ENCODE measurements at regions not wholly inside any gene's neighbourhood (a gene's known extent, or its start where the extent isn't known, plus 50 kb on each side); places are given as distances from the start of the nearest gene placed in this dataset.

DNA sequence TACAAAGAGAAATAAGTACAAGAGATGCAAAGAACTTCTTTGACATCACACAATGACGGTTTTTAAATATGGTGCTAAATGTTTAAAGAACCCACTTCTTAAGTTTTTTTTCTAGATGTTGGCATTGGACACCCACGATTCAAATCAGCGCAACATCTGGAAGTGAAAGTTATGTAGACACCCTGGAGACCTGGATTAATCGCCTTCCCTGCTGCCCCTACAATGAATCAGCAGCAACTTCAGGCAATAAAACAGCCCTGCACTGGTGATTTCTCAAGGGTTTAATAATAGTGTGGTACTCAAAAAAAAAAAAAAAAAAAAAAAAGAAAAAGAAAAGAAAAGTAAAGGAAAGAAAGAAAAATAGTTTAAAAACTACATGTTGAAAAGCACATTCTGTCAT, 248.3 kb downstream of the NUF2 start:
- Mint-ChIP-seq H3K4me3 (ENCODE audit: unreplicated experiment) (no peak overlapping the region), H3K4me1 (ENCODE audit: low read depth, unreplicated experiment) (peaks cover 13% of the 10 kb centered on the region), H3K36me3 (ENCODE audit: unreplicated experiment) (no peaks in the 10 kb centered on the region), H3K27me3 (ENCODE audit: unreplicated experiment) (peaks cover 3% of the 10 kb centered on the region), H3K9me3 (ENCODE audit: unreplicated experiment) (peaks cover 2% of the 10 kb centered on the region), H3K27ac (ENCODE audit: unreplicated experiment) (no peak overlapping the region)
- TF ChIP-seq, protein P1, sequence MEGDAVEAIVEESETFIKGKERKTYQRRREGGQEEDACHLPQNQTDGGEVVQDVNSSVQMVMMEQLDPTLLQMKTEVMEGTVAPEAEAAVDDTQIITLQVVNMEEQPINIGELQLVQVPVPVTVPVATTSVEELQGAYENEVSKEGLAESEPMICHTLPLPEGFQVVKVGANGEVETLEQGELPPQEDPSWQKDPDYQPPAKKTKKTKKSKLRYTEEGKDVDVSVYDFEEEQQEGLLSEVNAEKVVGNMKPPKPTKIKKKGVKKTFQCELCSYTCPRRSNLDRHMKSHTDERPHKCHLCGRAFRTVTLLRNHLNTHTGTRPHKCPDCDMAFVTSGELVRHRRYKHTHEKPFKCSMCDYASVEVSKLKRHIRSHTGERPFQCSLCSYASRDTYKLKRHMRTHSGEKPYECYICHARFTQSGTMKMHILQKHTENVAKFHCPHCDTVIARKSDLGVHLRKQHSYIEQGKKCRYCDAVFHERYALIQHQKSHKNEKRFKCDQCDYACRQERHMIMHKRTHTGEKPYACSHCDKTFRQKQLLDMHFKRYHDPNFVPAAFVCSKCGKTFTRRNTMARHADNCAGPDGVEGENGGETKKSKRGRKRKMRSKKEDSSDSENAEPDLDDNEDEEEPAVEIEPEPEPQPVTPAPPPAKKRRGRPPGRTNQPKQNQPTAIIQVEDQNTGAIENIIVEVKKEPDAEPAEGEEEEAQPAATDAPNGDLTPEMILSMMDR (IDR thresholded peaks at IDR 0.05; ENCODE audit: partially characterized antibody, unreplicated experiment), result no peak
- DNase-seq, result no peak

- no peaks in the 10 kb centered on the region for H3K9me3 Mint-ChIP-seq (ENCODE audit: unreplicated experiment)
- no peaks in the 10 kb centered on the region for H3K27me3 Mint-ChIP-seq (ENCODE audit: unreplicated experiment)
- no peak overlapping the region for H3K27ac Mint-ChIP-seq (ENCODE audit: unreplicated experiment)
- TF ChIP-seq, protein P1 (IDR thresholded peaks at IDR 0.05; ENCODE audit: partially characterized antibody, unreplicated experiment), result no peak
- H3K36me3 Mint-ChIP-seq (ENCODE audit: unreplicated experiment), result no peaks in the 10 kb centered on the region
- peaks cover 8% of the 10 kb centered on the region for H3K4me1 Mint-ChIP-seq (ENCODE audit: low read depth, unreplicated experiment)
- no peak for DNase-seq
- no peak overlapping the region for H3K4me3 Mint-ChIP-seq (ENCODE audit: unreplicated experiment)
Measured at GRCh38 chr1:163571950-163572349, 250.2 kb downstream of the NUF2 start.

DNA sequence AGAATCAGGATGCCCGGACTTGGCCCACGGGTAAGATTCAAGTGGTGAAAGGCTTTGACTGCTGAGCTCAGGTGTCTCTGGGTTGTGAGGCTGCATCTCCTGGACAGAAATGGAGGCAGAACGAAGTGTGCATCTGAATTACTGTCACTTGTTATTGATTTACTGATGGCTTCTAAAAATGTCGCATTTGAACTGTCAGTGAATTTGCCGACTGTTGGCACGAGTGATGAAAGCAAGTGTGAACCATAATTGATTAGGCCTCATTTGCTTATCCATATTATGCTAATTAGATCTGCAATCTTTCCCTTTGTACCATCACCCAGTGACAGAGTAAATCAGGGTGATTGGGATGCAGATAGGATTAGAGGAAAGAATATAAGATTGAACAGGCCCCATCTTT, 252.4 kb downstream of the NUF2 start:
- no peak for DNase-seq
- TF ChIP-seq, protein P1 (IDR thresholded peaks at IDR 0.05; ENCODE audit: partially characterized antibody, unreplicated experiment), result no peak
- Mint-ChIP-seq H3K4me3 (ENCODE audit: unreplicated experiment) (no peak overlapping the region), H3K9me3 (ENCODE audit: unreplicated experiment) (no peaks in the 10 kb centered on the region), H3K4me1 (ENCODE audit: low read depth, unreplicated experiment) (peaks cover 8% of the 10 kb centered on the region), H3K27me3 (ENCODE audit: unreplicated experiment) (no peaks in the 10 kb centered on the region), H3K36me3 (ENCODE audit: unreplicated experiment) (no peaks in the 10 kb centered on the region), H3K27ac (ENCODE audit: unreplicated experiment) (no peak overlapping the region)

DNA sequence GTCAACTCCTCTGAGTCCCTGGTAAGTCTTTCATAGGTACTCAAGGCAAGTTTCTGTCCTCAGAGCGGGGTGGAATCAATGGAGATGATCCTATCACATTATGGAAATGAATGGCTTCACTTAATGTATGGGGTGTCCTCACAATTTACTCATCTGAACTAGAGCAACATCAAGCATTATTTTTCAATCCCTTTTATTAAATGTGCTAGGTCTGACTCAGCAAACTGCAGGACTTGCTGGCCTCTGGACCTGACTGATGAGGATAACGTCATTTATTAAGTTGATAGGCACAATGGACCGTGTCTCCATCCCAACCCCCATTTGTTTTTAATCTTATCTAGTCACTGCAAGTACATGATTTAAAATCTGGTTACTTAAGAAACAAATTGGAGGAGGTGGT, 259.2 kb downstream of the NUF2 start:
- Mint-ChIP-seq H3K4me1 (ENCODE audit: low read depth, unreplicated experiment) (peaks cover 6% of the 10 kb centered on the region), H3K27ac (ENCODE audit: unreplicated experiment) (no peak overlapping the region), H3K27me3 (ENCODE audit: unreplicated experiment) (peaks cover 2% of the 10 kb centered on the region), H3K9me3 (ENCODE audit: unreplicated experiment) (no peaks in the 10 kb centered on the region), H3K4me3 (ENCODE audit: unreplicated experiment) (no peak overlapping the region), H3K36me3 (ENCODE audit: unreplicated experiment) (no peaks in the 10 kb centered on the region)
- TF ChIP-seq, protein P1 (IDR thresholded peaks at IDR 0.05; ENCODE audit: partially characterized antibody, unreplicated experiment), result no peak
- DNase-seq, result no peak

GRCh38 chr1:163583661-163584181, 262.0 kb downstream of the NUF2 start:
- no peak overlapping the region for H3K4me3 Mint-ChIP-seq (ENCODE audit: unreplicated experiment)
- no peaks in the 10 kb centered on the region for H3K9me3 Mint-ChIP-seq (ENCODE audit: unreplicated experiment)
- H3K36me3 Mint-ChIP-seq (ENCODE audit: unreplicated experiment), result no peaks in the 10 kb centered on the region
- TF ChIP-seq, protein P1 (IDR thresholded peaks at IDR 0.05; ENCODE audit: partially characterized antibody, unreplicated experiment), result no peak
- DNase-seq, result no peak
- H3K27me3 Mint-ChIP-seq (ENCODE audit: unreplicated experiment), result peaks cover 2% of the 10 kb centered on the region
- H3K4me1 Mint-ChIP-seq (ENCODE audit: low read depth, unreplicated experiment), result peaks cover 13% of the 10 kb centered on the region
- no peak overlapping the region for H3K27ac Mint-ChIP-seq (ENCODE audit: unreplicated experiment)
